MCF 10A (cell line): ENCODE measurements at regions not wholly inside any gene's neighbourhood (a gene's known extent, or its start where the extent isn't known, plus 50 kb on each side); places are given as distances from the start of the nearest gene placed in this dataset.

Source experiments
- BruUV-seq: library from RNA; stranded (reverse); fragments of 400-500 nt; replicated peaks from 2 replicates; lab custom pipeline; 2021; lab: Mats Ljungman, UMichigan
- CTCF ChIA-PET: fragments of 300-600 bp; sonication (Branson Sonifier 250); formaldehyde crosslinking; extraction: SDS; loops from one replicate; lab custom pipeline; 2021; ENCODE audit warnings: antibody characterized with exemption, inconsistent platforms; lab: Yijun Ruan, JAX
- POLR2A ChIA-PET: fragments of 300-600, 350-650 bp; sonication (Branson Sonifier 250); formaldehyde crosslinking; extraction: SDS; loops from one replicate; lab custom pipeline; 2020; ENCODE audit warnings: antibody characterized with exemption, inconsistent platforms; lab: Yijun Ruan, JAX
- DNase-seq: peaks from one replicate; pipeline ENCODE4 v3.0.0-alpha.2; 2018; ENCODE audit not compliant: unreplicated experiment
- H3K27ac Mint-ChIP-seq: one replicate; pipeline ENCODE4 v1.8.0; 2022; ENCODE audit warnings: mild to moderate bottlenecking, low read depth, mixed read lengths; ENCODE audit not compliant: unreplicated experiment
- H3K27me3 Mint-ChIP-seq: one replicate; pipeline ENCODE4 v1.8.0; 2022; ENCODE audit warnings: mixed read lengths; ENCODE audit not compliant: insufficient read depth, unreplicated experiment
- H3K36me3 Mint-ChIP-seq: one replicate; pipeline ENCODE4 v1.8.0; 2022; ENCODE audit warnings: mild to moderate bottlenecking, moderate library complexity, mixed read lengths; ENCODE audit not compliant: insufficient read depth, unreplicated experiment
- H3K4me1 Mint-ChIP-seq: one replicate; pipeline ENCODE4 v1.8.0; 2022; ENCODE audit warnings: mixed read lengths; ENCODE audit not compliant: insufficient read depth, unreplicated experiment
- H3K4me3 Mint-ChIP-seq: one replicate; pipeline ENCODE4 v1.8.0; 2022; ENCODE audit warnings: mild to moderate bottlenecking, moderate library complexity, mixed read lengths; ENCODE audit not compliant: unreplicated experiment
- H3K9me3 Mint-ChIP-seq: one replicate; pipeline ENCODE4 v1.8.0; 2022; ENCODE audit warnings: mixed read lengths; ENCODE audit not compliant: unreplicated experiment
- intact Hi-C: fragments of 100-400 bp; cut with micrococcal nuclease; formaldehyde crosslinking; loops from 2 replicates; pipeline ENCODE4 v1.14.1; 2022
- TF ChIP-seq, protein P1 (sequence below): fragments of 200-600 bp; IDR thresholded peaks from one replicate; pipeline ENCODE4 v1.8.0; 2022; ENCODE audit warnings: antibody characterized with exemption, mild to moderate bottlenecking; ENCODE audit not compliant: unreplicated experiment

DNA sequence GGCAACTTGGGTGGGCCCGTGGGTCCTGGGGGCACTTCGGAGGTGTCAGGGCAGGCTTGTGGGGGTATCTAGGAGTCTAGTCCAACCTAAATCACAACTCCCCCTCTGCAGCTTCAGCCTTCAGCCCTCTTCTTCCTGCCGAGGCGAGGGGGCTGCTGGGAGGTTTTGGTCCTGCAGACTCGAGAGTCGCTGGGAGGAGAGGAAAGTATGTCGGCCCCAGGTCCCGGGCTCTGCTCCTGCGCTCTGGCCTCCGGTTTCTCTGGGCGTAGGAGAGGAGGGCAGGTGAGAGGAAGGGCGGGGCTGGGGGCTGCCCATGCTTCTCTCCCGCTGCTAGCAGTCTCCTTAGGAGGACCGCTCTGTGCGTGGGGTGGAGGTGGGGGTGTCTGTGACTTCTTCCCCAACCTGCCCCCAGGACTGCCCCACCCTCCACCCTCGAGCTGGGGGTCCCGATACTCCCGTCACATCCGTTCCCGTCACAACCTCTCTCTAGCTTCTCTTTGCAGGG is 139.8 kb upstream of the COL5A1 start:
- H3K36me3 Mint-ChIP-seq, result peaks cover 4% of the 10 kb centered on the region
- ChIA-PET CTCF (interaction anchor here (1.0 kb wide), 1 partner anchor 10 kb away, joined by 3 read pairs; no protein-coding TSS in a partner anchor), POLR2A (no interaction called here)
- DNase-seq, result no peak
- H3K4me1 Mint-ChIP-seq, result peaks cover 5% of the 10 kb centered on the region
- H3K27me3 Mint-ChIP-seq, result no peaks in the 10 kb centered on the region
- no peaks in the 10 kb centered on the region for H3K9me3 Mint-ChIP-seq
- TF ChIP-seq, protein P1, sequence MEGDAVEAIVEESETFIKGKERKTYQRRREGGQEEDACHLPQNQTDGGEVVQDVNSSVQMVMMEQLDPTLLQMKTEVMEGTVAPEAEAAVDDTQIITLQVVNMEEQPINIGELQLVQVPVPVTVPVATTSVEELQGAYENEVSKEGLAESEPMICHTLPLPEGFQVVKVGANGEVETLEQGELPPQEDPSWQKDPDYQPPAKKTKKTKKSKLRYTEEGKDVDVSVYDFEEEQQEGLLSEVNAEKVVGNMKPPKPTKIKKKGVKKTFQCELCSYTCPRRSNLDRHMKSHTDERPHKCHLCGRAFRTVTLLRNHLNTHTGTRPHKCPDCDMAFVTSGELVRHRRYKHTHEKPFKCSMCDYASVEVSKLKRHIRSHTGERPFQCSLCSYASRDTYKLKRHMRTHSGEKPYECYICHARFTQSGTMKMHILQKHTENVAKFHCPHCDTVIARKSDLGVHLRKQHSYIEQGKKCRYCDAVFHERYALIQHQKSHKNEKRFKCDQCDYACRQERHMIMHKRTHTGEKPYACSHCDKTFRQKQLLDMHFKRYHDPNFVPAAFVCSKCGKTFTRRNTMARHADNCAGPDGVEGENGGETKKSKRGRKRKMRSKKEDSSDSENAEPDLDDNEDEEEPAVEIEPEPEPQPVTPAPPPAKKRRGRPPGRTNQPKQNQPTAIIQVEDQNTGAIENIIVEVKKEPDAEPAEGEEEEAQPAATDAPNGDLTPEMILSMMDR, result no peak
- no peak overlapping the region for H3K27ac Mint-ChIP-seq
- intact Hi-C loops, result no loop called here
- no peak overlapping the region for H3K4me3 Mint-ChIP-seq
- BruUV-seq, result no TSS peak

DNA sequence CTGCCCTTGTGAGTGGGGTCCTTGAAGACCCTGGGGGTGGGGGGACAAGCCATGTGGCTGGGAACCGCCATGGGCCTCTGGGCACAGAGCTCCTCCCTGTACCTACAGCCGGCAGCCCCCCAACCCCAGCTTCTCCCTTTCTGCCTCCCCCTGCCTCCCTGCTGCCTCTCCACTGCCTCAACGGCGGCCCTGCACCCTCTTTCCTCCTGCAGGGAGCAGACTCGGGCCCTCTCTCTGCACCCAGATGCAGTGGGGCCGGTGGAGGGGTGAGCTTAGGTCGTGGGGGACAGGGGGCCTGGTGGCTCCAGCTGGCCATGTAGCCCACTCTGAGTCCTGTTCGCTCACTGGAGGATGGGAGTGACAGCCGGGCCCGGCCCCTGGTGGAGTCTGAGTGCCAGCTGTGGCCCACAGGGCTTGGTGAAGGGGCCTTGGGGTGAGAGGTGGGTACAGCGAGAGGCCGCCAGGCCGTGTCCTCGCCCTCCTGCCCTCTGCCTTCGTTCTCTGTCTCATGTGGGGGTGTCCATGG is 139.3 kb upstream of the COL5A1 start:
- Mint-ChIP-seq H3K27ac (peak overlapping the region; percentile 35), H3K27me3 (no peaks in the 10 kb centered on the region), H3K9me3 (no peaks in the 10 kb centered on the region), H3K36me3 (peaks cover 4% of the 10 kb centered on the region), H3K4me3 (no peak overlapping the region), H3K4me1 (peaks cover 5% of the 10 kb centered on the region)
- intact Hi-C loops, result no loop called here
- no peak for DNase-seq
- no TSS peak for BruUV-seq
- TF ChIP-seq, protein P1, result no peak
- ChIA-PET CTCF (interaction anchor here (1.0 kb wide), 1 partner anchor 10 kb away, joined by 3 read pairs; no protein-coding TSS in a partner anchor), POLR2A (no interaction called here)

DNA sequence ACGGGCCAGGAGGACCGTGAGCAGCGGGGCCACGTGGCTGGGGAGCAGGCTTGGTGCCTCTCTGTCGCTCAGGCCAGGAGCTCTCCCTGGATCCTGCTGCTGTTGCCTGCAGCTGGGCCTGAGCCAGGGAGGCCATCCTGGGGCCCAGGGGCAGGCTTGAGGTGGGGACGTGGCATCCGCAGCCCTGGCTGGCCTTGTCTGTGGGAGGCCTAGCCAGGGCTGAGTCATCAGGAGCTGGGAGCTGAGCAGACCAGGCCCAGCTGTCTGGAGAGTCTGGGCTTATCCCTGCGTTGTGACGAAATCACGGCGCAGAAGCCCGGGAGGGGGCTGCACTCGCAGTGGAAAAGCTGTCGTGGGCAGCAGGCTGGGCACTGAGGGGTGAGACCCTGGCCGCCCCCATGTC is 138.8 kb upstream of the COL5A1 start:
- DNase-seq, result peak; percentile 94
- no peaks in the 10 kb centered on the region for H3K9me3 Mint-ChIP-seq
- TF ChIP-seq, protein P1, result no peak
- BruUV-seq, result no TSS peak
- H3K4me3 Mint-ChIP-seq, result no peak overlapping the region
- POLR2A ChIA-PET, result interaction anchor here (0.6 to 0.7 kb wide), 2 partner anchors 56 to 80 kb away, joined by 3 to 4 read pairs; no protein-coding TSS in a partner anchor
- intact Hi-C loops, result no loop called here
- H3K4me1 Mint-ChIP-seq, result peaks cover 5% of the 10 kb centered on the region
- H3K36me3 Mint-ChIP-seq, result peaks cover 4% of the 10 kb centered on the region
- CTCF ChIA-PET, result no interaction called here
- peaks cover 1% of the 10 kb centered on the region for H3K27me3 Mint-ChIP-seq
- peak overlapping the region; percentile 35 for H3K27ac Mint-ChIP-seq

DNA sequence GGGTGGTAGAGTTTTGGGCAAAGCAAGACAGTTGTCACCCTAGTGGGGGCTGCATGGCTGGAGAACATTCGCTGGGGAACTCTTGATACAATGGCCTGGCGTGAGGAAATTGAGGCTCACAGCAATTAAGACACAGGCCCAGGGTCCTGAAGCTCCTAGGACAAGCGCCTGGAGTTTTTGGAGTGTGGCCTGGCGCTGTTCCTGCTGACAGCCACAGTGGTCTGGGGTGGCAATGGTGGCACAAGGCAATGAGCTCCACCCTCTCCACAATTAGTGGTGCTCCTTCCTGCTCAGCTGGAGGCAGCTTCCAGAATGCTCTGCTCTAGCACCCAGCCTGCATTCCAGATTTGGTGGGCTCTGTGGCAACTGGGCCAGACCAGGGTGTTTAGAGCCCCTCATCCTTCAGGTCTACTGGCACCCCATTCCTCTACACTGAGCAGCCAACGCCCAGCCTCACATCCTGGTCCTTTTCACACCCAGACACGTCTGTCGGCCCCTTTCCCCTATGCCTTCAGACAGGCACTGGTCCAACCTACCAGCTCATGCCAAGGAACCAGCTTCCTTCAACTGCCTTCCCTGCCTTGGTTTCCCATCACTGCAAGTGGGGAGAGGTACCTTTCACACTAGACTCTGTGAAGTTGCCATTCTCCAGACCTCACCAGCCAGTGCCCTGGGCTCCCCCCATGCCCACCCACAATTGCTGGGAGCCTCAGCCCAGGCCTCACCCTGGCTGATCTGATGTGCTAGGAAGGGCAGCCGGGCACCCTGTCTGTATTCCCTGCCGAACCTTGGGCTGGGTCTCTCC is 138.1 kb upstream of the COL5A1 start:
- Mint-ChIP-seq H3K27me3 (peaks cover 8% of the 10 kb centered on the region), H3K4me1 (peaks cover 5% of the 10 kb centered on the region), H3K36me3 (peaks cover 4% of the 10 kb centered on the region), H3K9me3 (no peaks in the 10 kb centered on the region), H3K4me3 (no peak overlapping the region), H3K27ac (peak overlapping the region; percentile 35)
- BruUV-seq, result no TSS peak
- ChIA-PET POLR2A (interaction anchor here (0.6 to 0.7 kb wide), 2 partner anchors 55 to 79 kb away, joined by 3 to 4 read pairs; no protein-coding TSS in a partner anchor), CTCF (interaction anchor here (0.6 kb wide), 2 partner anchors 14 to 333 kb away, joined by 3 read pairs; no protein-coding TSS in a partner anchor)
- intact Hi-C loops, result no loop called here
- TF ChIP-seq, protein P1, result no peak
- peak; percentile 8 for DNase-seq
